ENCODE measurements at regions not wholly inside any gene's neighbourhood (a gene's known extent, or its start where the extent isn't known, plus 50 kb on each side); places are given as distances from the start of the nearest gene placed in this dataset.

GRCh38 chr10:84012831-84013458 lies 126.4 kb upstream of the GHITM start:
- no peak for TF ChIP-seq CTCF (IDR thresholded peaks at IDR 0.05; ENCODE audit: insufficient read depth, low read length, poor library complexity, severe bottlenecking)
- no peak for TF ChIP-seq EZH2phosphoT487 (conservative IDR thresholded peaks at IDR 0.05; ENCODE audit: low read length)

Data from SU-DHL-6 (cell line).